Hematopoietic multipotent progenitor cell treated with erythropoietin and hydrocortisone succinate and interleukin-3 and kit ligand, for 8 days (in vitro differentiated cells): ENCODE measurements at regions not wholly inside any gene's neighbourhood (a gene's known extent, or its start where the extent isn't known, plus 50 kb on each side); places are given as distances from the start of the nearest gene placed in this dataset.

Experiments used
- DNase-seq: peaks from one replicate; pipeline ENCODE4 v3.0.0-alpha.2; 2015

GRCh38 chr2:56714400-56714799 is 530.6 kb downstream of the CCDC85A start:
- no peak for DNase-seq

- no peak for DNase-seq
These were observed 531.9 kb downstream of the CCDC85A start for GRCh38 chr2:56715683-56716082.

GRCh38 chr2:56718413-56718812 is 534.6 kb downstream of the CCDC85A start:
- DNase-seq, result no peak

GRCh38 chr2:56729212-56729611 is 545.4 kb downstream of the CCDC85A start:
- no peak for DNase-seq

- no peak for DNase-seq
These were observed 549.2 kb downstream of the CCDC85A start for GRCh38 chr2:56732946-56733345.

- DNase-seq, result no peak
These were observed 555.6 kb downstream of the CCDC85A start for GRCh38 chr2:56739413-56739812.

GRCh38 chr2:56741601-56742102 is 557.9 kb downstream of the CCDC85A start:
- DNase-seq, result no peak

- DNase-seq, result no peak
These were observed 560.0 kb downstream of the CCDC85A start for GRCh38 chr2:56743807-56744206.

GRCh38 chr2:56749152-56749752 is 565.5 kb downstream of the CCDC85A start:
- peak; percentile 11 for DNase-seq

- DNase-seq, result no peak
These were observed 569.4 kb downstream of the CCDC85A start for GRCh38 chr2:56753182-56753581.

- DNase-seq, result no peak
These were observed 570.4 kb downstream of the CCDC85A start for GRCh38 chr2:56754066-56754615.

- no peak for DNase-seq
These were observed 570.8 kb downstream of the CCDC85A start for GRCh38 chr2:56754627-56755026.

- DNase-seq, result no peak
These were observed 574.2 kb downstream of the CCDC85A start for GRCh38 chr2:56757884-56758545.

- DNase-seq, result no peak
These were observed 579.9 kb downstream of the CCDC85A start for GRCh38 chr2:56763683-56764082.

- no peak for DNase-seq
These were observed 585.2 kb downstream of the CCDC85A start for GRCh38 chr2:56768973-56769372.

GRCh38 chr2:56770490-56770889 is 586.7 kb downstream of the CCDC85A start:
- no peak for DNase-seq

GRCh38 chr2:56784046-56784445 is 600.3 kb downstream of the CCDC85A start:
- no peak for DNase-seq

GRCh38 chr2:56801214-56801613 is 617.4 kb downstream of the CCDC85A start:
- no peak for DNase-seq

- no peak for DNase-seq
These were observed 618.0 kb downstream of the CCDC85A start for GRCh38 chr2:56801770-56802169.

GRCh38 chr2:56803596-56803995 is 619.8 kb downstream of the CCDC85A start:
- no peak for DNase-seq

- no peak for DNase-seq
These were observed 623.1 kb downstream of the CCDC85A start for GRCh38 chr2:56806924-56807323.

- no peak for DNase-seq
These were observed 624.1 kb downstream of the CCDC85A start for GRCh38 chr2:56807861-56808260.

GRCh38 chr2:56811401-56811800 is 627.6 kb downstream of the CCDC85A start:
- DNase-seq, result no peak

- DNase-seq, result no peak
These were observed 628.6 kb downstream of the CCDC85A start for GRCh38 chr2:56812432-56812831.
